Parathyroid adenoma (tissue), 2 donors: ENCODE measurements at regions not wholly inside any gene's neighbourhood (a gene's known extent, or its start where the extent isn't known, plus 50 kb on each side); places are given as distances from the start of the nearest gene placed in this dataset.

Experiments
- H2AFZ ChIP-seq: fragments of 300-600 bp; sonication (generic); one replicate; pipeline ENCODE4 v1.7.0; 2017; ENCODE audit warnings: antibody characterized with exemption, mild to moderate bottlenecking
- H3K27ac ChIP-seq: fragments of 300-600 bp; sonication (generic); one replicate; pipeline ENCODE4 v1.7.0; 2017
- H3K27me3 ChIP-seq: fragments of 300-600 bp; sonication (generic); one replicate; pipeline ENCODE4 v1.7.0; 2017; ENCODE audit warnings: low read length; ENCODE audit not compliant: control insufficient read depth, insufficient read depth
- H3K36me3 ChIP-seq: fragments of 300-600 bp; sonication (generic); one replicate; pipeline ENCODE4 v1.7.0; 2017; ENCODE audit warnings: low read length; ENCODE audit not compliant: control insufficient read depth, insufficient read depth
- H3K4me1 ChIP-seq: fragments of 300-600 bp; sonication (generic); one replicate; pipeline ENCODE4 v1.7.0; 2017; ENCODE audit warnings: control low read depth
- H3K4me2 ChIP-seq: fragments of 300-600 bp; sonication (generic); one replicate; pipeline ENCODE4 v1.7.0; 2017; ENCODE audit warnings: low read length
- H3K4me3 ChIP-seq: fragments of 300-600 bp; sonication (generic); one replicate; pipeline ENCODE4 v1.7.0; 2017; ENCODE audit warnings: low read depth, low read length
- H3K79me2 ChIP-seq: fragments of 300-600 bp; sonication (generic); one replicate; pipeline ENCODE4 v1.7.0; 2017; ENCODE audit warnings: control low read depth
- H3K9ac ChIP-seq: fragments of 300-600 bp; sonication (generic); one replicate; pipeline ENCODE4 v1.7.0; 2017; ENCODE audit warnings: mild to moderate bottlenecking
- H3K9me3 ChIP-seq: fragments of 300-600 bp; sonication (generic); one replicate; pipeline ENCODE4 v1.7.0; 2017; ENCODE audit warnings: low read length; ENCODE audit not compliant: control insufficient read depth
- TF ChIP-seq, protein P1 (sequence below): fragments of 300-600 bp; sonication (generic); IDR thresholded peaks from one replicate; pipeline ENCODE4 v1.7.0; 2017; ENCODE audit warnings: antibody characterized with exemption, mild to moderate bottlenecking
- donor health status: primary hyperparathyroidism.

DNA sequence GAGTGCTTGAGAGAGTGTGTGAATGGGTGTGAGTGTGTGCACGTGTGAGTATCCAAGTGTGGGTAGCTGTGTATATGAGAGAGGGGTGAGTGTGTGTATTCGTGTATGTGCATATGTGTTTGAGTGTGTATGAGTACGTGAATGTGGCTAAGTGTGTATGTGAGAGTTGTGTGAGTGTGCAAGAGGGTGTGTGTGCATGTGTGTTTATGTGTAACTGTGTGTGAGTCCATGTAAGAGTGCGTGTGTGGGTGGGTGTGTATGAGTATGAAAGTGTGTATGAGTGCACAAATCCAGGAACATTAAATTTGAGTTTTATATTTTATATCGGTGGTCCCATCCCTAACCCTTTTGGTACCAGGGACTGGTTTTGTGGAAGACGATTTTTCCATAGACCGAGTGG lies 156.4 kb downstream of the TENT4A start:
- Histone ChIP-seq H3K9ac (no peak overlapping the region), H3K4me2 (no peak overlapping the region), H3K27me3 (no peaks in the 10 kb centered on the region), H2AFZ (no peak overlapping the region), H3K4me1 (no peaks in the 10 kb centered on the region), H3K4me3 (no peak overlapping the region), H3K36me3 (no peaks in the 10 kb centered on the region), H3K79me2 (no peaks in the 10 kb centered on the region), H3K9me3 (no peaks in the 10 kb centered on the region), H3K27ac (no peak overlapping the region)
- TF ChIP-seq, protein P1, sequence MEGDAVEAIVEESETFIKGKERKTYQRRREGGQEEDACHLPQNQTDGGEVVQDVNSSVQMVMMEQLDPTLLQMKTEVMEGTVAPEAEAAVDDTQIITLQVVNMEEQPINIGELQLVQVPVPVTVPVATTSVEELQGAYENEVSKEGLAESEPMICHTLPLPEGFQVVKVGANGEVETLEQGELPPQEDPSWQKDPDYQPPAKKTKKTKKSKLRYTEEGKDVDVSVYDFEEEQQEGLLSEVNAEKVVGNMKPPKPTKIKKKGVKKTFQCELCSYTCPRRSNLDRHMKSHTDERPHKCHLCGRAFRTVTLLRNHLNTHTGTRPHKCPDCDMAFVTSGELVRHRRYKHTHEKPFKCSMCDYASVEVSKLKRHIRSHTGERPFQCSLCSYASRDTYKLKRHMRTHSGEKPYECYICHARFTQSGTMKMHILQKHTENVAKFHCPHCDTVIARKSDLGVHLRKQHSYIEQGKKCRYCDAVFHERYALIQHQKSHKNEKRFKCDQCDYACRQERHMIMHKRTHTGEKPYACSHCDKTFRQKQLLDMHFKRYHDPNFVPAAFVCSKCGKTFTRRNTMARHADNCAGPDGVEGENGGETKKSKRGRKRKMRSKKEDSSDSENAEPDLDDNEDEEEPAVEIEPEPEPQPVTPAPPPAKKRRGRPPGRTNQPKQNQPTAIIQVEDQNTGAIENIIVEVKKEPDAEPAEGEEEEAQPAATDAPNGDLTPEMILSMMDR: no peak

DNA sequence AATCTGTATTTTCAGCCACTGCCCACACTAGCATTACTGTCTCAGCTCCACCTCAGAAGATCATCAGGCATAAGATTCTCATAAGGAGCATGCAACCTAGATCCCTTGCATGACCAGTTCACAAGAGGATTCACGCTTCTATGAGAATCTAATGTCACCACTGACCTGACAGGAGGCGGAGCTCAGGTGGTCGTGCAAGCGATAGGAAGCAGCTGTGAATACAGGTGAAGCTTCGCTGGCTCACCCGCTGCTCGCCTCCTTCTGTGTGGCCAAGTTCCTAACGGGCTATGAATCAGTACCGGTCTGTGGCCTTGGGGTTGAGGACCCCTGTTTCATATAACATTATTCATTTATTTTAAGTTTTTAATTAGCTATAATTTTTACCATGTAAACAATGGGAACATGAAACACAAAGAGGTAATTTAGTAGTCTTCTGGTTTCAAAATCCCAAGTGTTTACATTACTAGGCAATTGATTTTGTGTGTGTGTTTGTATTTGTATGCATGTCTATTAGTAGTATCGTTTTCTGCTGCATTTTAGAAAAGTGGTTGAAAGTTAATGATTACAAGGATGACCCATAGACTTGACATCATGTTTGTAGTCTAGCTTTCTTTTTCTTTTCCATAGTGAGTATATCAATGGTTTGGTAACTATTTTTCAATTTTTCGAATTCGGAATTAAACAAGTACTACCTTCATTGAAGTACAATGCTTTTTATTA lies 159.4 kb downstream of the TENT4A start:
- TF ChIP-seq, protein P1: no peak
- Histone ChIP-seq H3K27ac (no peak overlapping the region), H3K4me1 (no peaks in the 10 kb centered on the region)

DNA sequence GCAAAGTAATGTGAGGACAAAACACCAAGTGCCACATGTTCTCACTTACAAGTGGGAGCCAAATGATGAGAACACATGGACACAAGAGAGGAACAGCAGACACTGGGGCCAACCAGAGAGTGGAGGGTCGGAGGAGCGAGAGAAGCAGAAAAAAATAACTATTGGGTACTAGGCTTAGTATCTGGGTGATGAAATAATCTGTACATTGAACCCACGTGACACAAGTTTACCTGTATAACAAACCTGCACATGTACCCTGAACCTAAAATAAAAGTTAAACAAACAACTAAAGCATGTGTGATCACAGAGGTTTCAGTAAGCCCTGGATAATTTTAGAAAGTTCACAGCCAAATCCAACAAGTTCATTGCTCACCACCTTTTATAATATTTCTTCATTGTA lies 160.1 kb downstream of the TENT4A start:
- no peaks in the 10 kb centered on the region for H3K9me3 ChIP-seq
- H3K27ac ChIP-seq: no peak overlapping the region
- TF ChIP-seq, protein P1: no peak
- no peak overlapping the region for H3K4me3 ChIP-seq
- no peak overlapping the region for H3K4me2 ChIP-seq
- H3K27me3 ChIP-seq: no peaks in the 10 kb centered on the region
- H2AFZ ChIP-seq: no peak overlapping the region
- no peaks in the 10 kb centered on the region for H3K79me2 ChIP-seq
- no peaks in the 10 kb centered on the region for H3K36me3 ChIP-seq
- no peaks in the 10 kb centered on the region for H3K4me1 ChIP-seq
- H3K9ac ChIP-seq: no peak overlapping the region

More for the DNA sequence above, 159.4 kb downstream of the TENT4A start:
- H3K4me2 ChIP-seq: no peak overlapping the region
- no peaks in the 10 kb centered on the region for H3K27me3 ChIP-seq
- no peak overlapping the region for H3K4me3 ChIP-seq
- no peaks in the 10 kb centered on the region for H3K79me2 ChIP-seq
- H2AFZ ChIP-seq: no peak overlapping the region
- H3K9me3 ChIP-seq: no peaks in the 10 kb centered on the region
- no peaks in the 10 kb centered on the region for H3K36me3 ChIP-seq
- no peak overlapping the region for H3K9ac ChIP-seq

DNA sequence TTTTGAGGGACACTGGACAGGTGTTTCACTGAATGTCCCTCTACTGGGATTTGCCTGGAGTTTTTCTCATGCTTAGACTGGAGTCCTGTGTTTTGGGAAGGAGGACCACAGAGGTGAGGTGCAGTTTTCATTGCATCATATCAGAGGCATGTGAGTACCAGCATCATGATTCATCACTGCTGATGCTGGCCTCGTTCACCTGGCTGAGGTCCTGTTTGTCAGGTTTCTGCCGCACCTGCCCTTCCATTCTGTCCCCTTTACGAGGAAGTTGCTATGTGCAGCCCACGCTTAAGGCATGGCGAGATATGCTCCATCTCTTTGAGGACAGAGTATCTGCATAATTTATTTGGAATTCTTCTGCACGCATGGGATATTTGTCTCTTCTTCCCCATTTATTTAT lies 162.1 kb downstream of the TENT4A start:
- no peaks in the 10 kb centered on the region for H3K27me3 ChIP-seq
- H3K9ac ChIP-seq: no peak overlapping the region
- no peak overlapping the region for H2AFZ ChIP-seq
- no peaks in the 10 kb centered on the region for H3K9me3 ChIP-seq
- no peak overlapping the region for H3K4me3 ChIP-seq
- H3K79me2 ChIP-seq: no peaks in the 10 kb centered on the region
- H3K27ac ChIP-seq: no peak overlapping the region
- no peak overlapping the region for H3K4me2 ChIP-seq
- no peaks in the 10 kb centered on the region for H3K4me1 ChIP-seq
- TF ChIP-seq, protein P1: no peak
- H3K36me3 ChIP-seq: no peaks in the 10 kb centered on the region
